OCI-LY3 (cell line): ENCODE measurements at regions not wholly inside any gene's neighbourhood (a gene's known extent, or its start where the extent isn't known, plus 50 kb on each side); places are given as distances from the start of the nearest gene placed in this dataset.

Experiments
- CTCF ChIP-seq: fragments of 200-600, 300-600 bp; sonication (generic); IDR thresholded peaks from 2 replicates; pipeline ENCODE4 v1.5.1; 2014; ENCODE audit warnings: antibody characterized with exemption, low read length, low read depth
- EZH2phosphoT487 ChIP-seq: fragments of 200-600 bp; shearing (Covaris generic); IDR thresholded peaks from 2 replicates; pipeline ENCODE4 v1.6.1; 2018; ENCODE audit warnings: antibody characterized with exemption, mixed run types, low read depth

GRCh38 chr3:174613173-174613572 lies 246.0 kb upstream of the NAALADL2 start:
- TF ChIP-seq CTCF (no peak), EZH2phosphoT487 (no peak)
